Gastrocnemius medialis (tissue), 4 donors: ENCODE measurements at regions not wholly inside any gene's neighbourhood (a gene's known extent, or its start where the extent isn't known, plus 50 kb on each side); places are given as distances from the start of the nearest gene placed in this dataset.
A peak's percentile ranks its signal among the peaks of the same experiment; 100 is the strongest.
"Not testable (repeated sequence)": the region's sequence is repeated elsewhere in the genome, so short reads cannot be mapped to it uniquely, and the experiment has no call there.

Experiments
- ATAC-seq, 2 donors: fragments of 150-250 bp; one replicate each; pipeline ENCODE4 v1.9.1; 2016
- DNase-seq, 2 donors: peaks; one replicate each; pipeline ENCODE4 v3.0.0-alpha.2; 2019
- H3K27ac ChIP-seq, 4 donors: fragments of 200-600 bp; sonication (generic); 1 replicate in 1 of 4; 2 replicates in 3 of 4; pipeline ENCODE4 v1.5.1; 2016 to 2018; ENCODE audit warnings: mild to moderate bottlenecking in 2 of 4, moderate library complexity in 1 of 4
- H3K27me3 ChIP-seq, 3 donors: fragments of 200-600 bp; sonication (generic) in 2 of 3; 1 replicate in 1 of 3; 2 replicates in 2 of 3; pipeline versions ENCODE4 v1.5.1 to v1.6.0; 2016 to 2019; ENCODE audit warnings: mild to moderate bottlenecking in 1 of 3, moderate library complexity in 1 of 3
- H3K36me3 ChIP-seq, 2 donors: fragments of 200-600 bp; sonication (generic) in 1 of 2; one replicate each; pipeline ENCODE4 v1.5.1; 2017 to 2018
- H3K4me1 ChIP-seq, 2 donors: fragments of 200-600 bp; sonication (generic) in 1 of 2; one replicate each; pipeline ENCODE4 v1.5.1; 2016 to 2017; ENCODE audit warnings: mild to moderate bottlenecking in 2 of 2
- H3K4me3 ChIP-seq, 4 donors: fragments of 200-600 bp; sonication (generic) in 3 of 4; 1 replicate in 1 of 4; 2 replicates in 3 of 4; pipeline ENCODE4 v1.5.1; 2016 to 2019; ENCODE audit warnings: mild to moderate bottlenecking in 2 of 4
- H3K9me3 ChIP-seq, 3 donors: fragments of 200-600 bp; sonication (generic) in 2 of 3; 1 replicate in 1 of 3; 2 replicates in 2 of 3; pipeline ENCODE4 v1.5.1; 2016 to 2019
- CTCF ChIP-seq, 5 experiments: fragments of 450-650 bp in 3 of 5; fragments of 200-600 bp in 2 of 5; sonication (generic) in 2 of 5; IDR thresholded peaks in 4 of 5; conservative IDR thresholded peaks in 1 of 5; 1 replicate in 4 of 5; 2 replicates in 1 of 5; pipeline ENCODE4 v1.5.1; 2016 to 2019; ENCODE audit warnings: antibody characterized with exemption in 5 of 5, mild to moderate bottlenecking in 3 of 5, moderate library complexity in 3 of 5
- POLR2A ChIP-seq, 2 donors: fragments of 450-650 bp; IDR thresholded peaks; one replicate each; pipeline ENCODE4 v1.6.1; 2017; ENCODE audit warnings: antibody characterized with exemption in 2 of 2, mild to moderate bottlenecking in 2 of 2, moderate library complexity in 2 of 2
- in situ Hi-C, 4 donors: fragments of 200-750 bp; cut with MboI; loops; one replicate each; pipeline versions ENCODE4 v1.15.0 to v1.8.0; 2017; ENCODE audit warnings: low sequenced_read_pairs in 4 of 4
- intact Hi-C: fragments of 100-400 bp; cut with DNase I; formaldehyde crosslinking; loops from one replicate; pipeline ENCODE4 v1.15.1; 2023; ENCODE audit warnings: low total_unique reads

- in situ Hi-C loops (loop anchor here in 2 of 4 donors (10.0 kb wide), 1 partner anchor 333 kb away; no protein-coding TSS in a partner anchor), intact Hi-C loops (no loop called here)
- TF ChIP-seq POLR2A (IDR thresholded peaks at IDR 0.05) (no peak), CTCF (IDR thresholded peaks at IDR 0.05 in 4 of 5, conservative IDR thresholded peaks at IDR 0.05 in 1 of 5) (no peak)
- ATAC-seq (no peak), DNase-seq (no peak)
- no peaks in the 10 kb centered on the region for H3K27me3 ChIP-seq
- H3K27ac ChIP-seq, result no peak overlapping the region
- H3K36me3 ChIP-seq, result no peaks in the 10 kb centered on the region
- H3K9me3 ChIP-seq, result no peaks in the 10 kb centered on the region
- no peaks in the 10 kb centered on the region for H3K4me1 ChIP-seq
- no peak overlapping the region for H3K4me3 ChIP-seq
Observed at GRCh38 chr5:17127743-17128231, 89.6 kb upstream of the BASP1 start.

- Histone ChIP-seq H3K9me3 (no peaks in the 10 kb centered on the region), H3K36me3 (no peaks in the 10 kb centered on the region), H3K4me3 (no peak overlapping the region), H3K27ac (no peak overlapping the region), H3K4me1 (no peaks in the 10 kb centered on the region), H3K27me3 (no peaks in the 10 kb centered on the region)
- ATAC-seq (no peak), DNase-seq (no peak)
- no peak for TF ChIP-seq CTCF (IDR thresholded peaks at IDR 0.05 in 4 of 5, conservative IDR thresholded peaks at IDR 0.05 in 1 of 5)
- TF ChIP-seq POLR2A (IDR thresholded peaks at IDR 0.05), result no peak
- intact Hi-C loops, result no loop called here
- in situ Hi-C loops, result loop anchor here in 2 of 4 donors (10.0 kb wide), 1 partner anchor 334 kb away; no protein-coding TSS in a partner anchor
Observed at GRCh38 chr5:17129093-17129849, 88.2 kb upstream of the BASP1 start.

- not testable (repeated sequence) for H3K27ac ChIP-seq, H3K4me1 ChIP-seq, H3K4me3 ChIP-seq, H3K9me3 ChIP-seq, H3K27me3 ChIP-seq, ATAC-seq, H3K36me3 ChIP-seq, DNase-seq
- in situ Hi-C loops, result loop anchor here in 1 of 4 donors (5.0 kb wide), 1 partner anchor 338 kb away; no protein-coding TSS in a partner anchor
- intact Hi-C loops, result loop anchor here (5.0 kb wide), 2 partner anchors 57 to 193 kb away; partner anchors contain the start of gene MYO10
Observed at GRCh38 chr5:17130302-17130701, 87.1 kb upstream of the BASP1 start.

GRCh38 chr5:17132444-17133083 lies 84.9 kb upstream of the BASP1 start:
- TF ChIP-seq CTCF (IDR thresholded peaks at IDR 0.05 in 4 of 5, conservative IDR thresholded peaks at IDR 0.05 in 1 of 5) (peak; percentile 46 to 67 (median 59)), POLR2A (IDR thresholded peaks at IDR 0.05) (no peak)
- no peaks in the 10 kb centered on the region for H3K27me3 ChIP-seq
- in situ Hi-C loops (loop anchor here in 1 of 4 donors (5.0 kb wide), 1 partner anchor 340 kb away; no protein-coding TSS in a partner anchor), intact Hi-C loops (loop anchor here (1.0 to 5.0 kb wide), 3 partner anchors 55 to 341 kb away; partner anchors contain the start of gene MYO10)
- no peak overlapping the region for H3K4me3 ChIP-seq
- H3K4me1 ChIP-seq, result no peaks in the 10 kb centered on the region
- ATAC-seq (no peak), DNase-seq (no peak)
- H3K27ac ChIP-seq, result no peak overlapping the region
- H3K9me3 ChIP-seq, result no peaks in the 10 kb centered on the region
- no peaks in the 10 kb centered on the region for H3K36me3 ChIP-seq

GRCh38 chr5:17135050-17135449 lies 82.4 kb upstream of the BASP1 start:
- in situ Hi-C loops (no loop called here), intact Hi-C loops (no loop called here)
- TF ChIP-seq POLR2A (IDR thresholded peaks at IDR 0.05), result no peak
- no peak for TF ChIP-seq CTCF (IDR thresholded peaks at IDR 0.05 in 4 of 5, conservative IDR thresholded peaks at IDR 0.05 in 1 of 5)
- Histone ChIP-seq H3K4me3 (no peak overlapping the region), H3K27ac (no peak overlapping the region), H3K36me3 (no peaks in the 10 kb centered on the region), H3K9me3 (no peaks in the 10 kb centered on the region), H3K27me3 (no peaks in the 10 kb centered on the region), H3K4me1 (no peaks in the 10 kb centered on the region)
- ATAC-seq (no peak), DNase-seq (no peak)
